NCI-H226 (cell line): ENCODE measurements at regions not wholly inside any gene's neighbourhood (a gene's known extent, or its start where the extent isn't known, plus 50 kb on each side); places are given as distances from the start of the nearest gene placed in this dataset.

Source experiments
- DNase-seq: peaks from one replicate; pipeline ENCODE4 v3.0.0-alpha.2; 2015

GRCh38 chr6:133583907-133584427 is 304.9 kb upstream of the TCF21 start:
- DNase-seq = no peak

GRCh38 chr6:133584823-133585222 is 304.1 kb upstream of the TCF21 start:
- DNase-seq = no peak

DNA sequence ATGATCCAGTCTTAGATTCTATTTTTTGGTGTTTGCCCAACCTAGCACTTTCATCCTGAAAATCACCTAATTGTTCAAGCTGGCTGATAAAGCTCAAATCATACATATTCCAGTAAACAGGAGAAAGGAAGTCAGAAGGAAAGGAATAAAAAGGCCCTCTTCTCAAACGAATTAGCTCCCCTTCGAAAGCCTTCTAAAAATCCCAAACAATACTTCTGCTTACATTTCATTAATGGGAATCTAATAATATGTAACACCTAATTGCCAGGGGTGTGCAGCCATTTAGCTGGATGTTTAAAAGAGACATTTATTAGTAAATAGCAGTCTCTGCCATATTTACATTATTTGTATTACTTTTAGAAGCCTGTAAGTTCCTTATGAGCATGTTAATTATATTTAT is 302.9 kb upstream of the TCF21 start:
- DNase-seq = no peak

GRCh38 chr6:133587546-133588160 is 301.3 kb upstream of the TCF21 start:
- peak; percentile 37 for DNase-seq

DNA sequence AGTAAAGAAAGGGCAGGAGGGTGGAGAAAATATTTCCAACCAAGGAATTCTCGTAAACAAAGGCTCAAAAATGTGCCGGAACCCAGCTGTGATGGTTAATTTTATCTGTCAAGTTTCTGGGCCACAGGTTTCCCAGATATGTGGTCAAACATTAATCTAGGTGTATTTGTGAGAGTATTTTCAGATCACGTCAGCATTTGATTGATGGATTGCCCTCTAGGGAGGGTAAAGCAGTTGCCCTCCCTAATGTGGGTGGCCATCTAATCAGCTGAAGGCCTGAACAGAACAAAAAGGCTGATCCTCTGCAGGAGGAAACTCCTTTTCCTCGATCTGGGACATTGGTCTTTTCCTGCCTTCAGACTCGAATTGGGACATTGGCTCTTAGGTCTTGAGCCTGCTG is 298.7 kb upstream of the TCF21 start:
- peak; percentile 56 for DNase-seq

DNA sequence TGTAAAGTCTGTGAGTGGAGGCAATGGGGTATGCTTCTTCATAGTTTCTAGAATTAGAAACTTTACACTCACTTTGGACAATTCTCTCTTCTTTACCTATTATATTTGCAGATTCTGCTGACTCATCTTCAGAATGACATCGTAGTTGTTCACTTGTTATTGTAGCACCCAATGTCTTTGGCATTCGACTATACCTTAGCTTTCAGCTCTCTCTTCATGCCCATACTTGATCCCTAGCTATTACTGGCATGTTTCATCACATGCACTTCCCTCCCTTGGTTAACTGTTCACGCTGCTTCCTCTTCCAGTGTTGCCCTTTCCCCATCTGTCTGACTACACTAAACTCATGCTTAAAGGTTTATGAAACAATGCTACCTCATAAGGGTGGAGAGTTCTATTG is 298.1 kb upstream of the TCF21 start:
- DNase-seq = no peak

DNA sequence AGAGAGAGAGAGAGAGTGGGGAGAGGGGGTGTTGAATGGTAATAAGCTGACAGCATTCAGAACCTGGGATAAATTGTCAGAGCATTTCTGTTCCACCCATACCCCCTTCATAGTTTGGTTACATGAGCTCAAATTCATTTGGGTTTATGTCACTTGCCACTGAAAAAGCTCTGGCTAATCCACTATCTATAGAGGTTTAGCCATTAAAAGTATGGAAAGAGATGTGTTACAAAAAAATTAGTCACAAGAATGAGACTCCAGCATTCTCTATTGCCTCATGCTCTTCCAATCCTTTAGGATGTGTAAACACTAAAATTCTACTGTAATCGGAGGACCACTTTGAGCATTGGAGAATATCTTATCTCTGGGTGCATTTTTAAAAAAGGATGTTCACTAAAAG is 297.6 kb upstream of the TCF21 start:
- DNase-seq = no peak

GRCh38 chr6:133594652-133595110 is 294.2 kb upstream of the TCF21 start:
- no peak for DNase-seq

- DNase-seq = no peak
Measured at GRCh38 chr6:133595111-133595761, 293.7 kb upstream of the TCF21 start.

DNA sequence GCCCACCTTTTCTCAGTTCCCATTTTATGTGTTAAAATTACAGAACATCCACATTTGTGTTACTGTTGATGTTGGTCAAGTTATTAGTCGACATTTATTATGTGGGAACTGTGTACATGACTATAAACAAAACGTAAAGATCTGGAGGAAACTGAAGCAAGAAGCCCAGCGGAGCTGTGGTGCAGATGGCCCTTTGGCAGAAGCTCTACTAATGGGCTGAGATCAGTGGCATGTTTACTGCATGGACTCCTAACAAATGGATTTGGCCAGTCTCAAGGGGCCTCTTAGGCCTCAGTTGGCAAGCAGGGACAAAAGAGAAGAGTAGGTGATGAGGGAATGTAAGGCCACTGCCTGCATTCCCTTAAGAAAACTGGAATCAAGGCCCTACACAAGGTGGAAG is 282.1 kb upstream of the TCF21 start:
- no peak for DNase-seq

GRCh38 chr6:133608620-133609019 is 280.3 kb upstream of the TCF21 start:
- DNase-seq = no peak

GRCh38 chr6:133609415-133610226 is 279.3 kb upstream of the TCF21 start:
- DNase-seq = peak; percentile 99

GRCh38 chr6:133610227-133610840 is 278.6 kb upstream of the TCF21 start:
- peak; percentile 68 for DNase-seq

DNA sequence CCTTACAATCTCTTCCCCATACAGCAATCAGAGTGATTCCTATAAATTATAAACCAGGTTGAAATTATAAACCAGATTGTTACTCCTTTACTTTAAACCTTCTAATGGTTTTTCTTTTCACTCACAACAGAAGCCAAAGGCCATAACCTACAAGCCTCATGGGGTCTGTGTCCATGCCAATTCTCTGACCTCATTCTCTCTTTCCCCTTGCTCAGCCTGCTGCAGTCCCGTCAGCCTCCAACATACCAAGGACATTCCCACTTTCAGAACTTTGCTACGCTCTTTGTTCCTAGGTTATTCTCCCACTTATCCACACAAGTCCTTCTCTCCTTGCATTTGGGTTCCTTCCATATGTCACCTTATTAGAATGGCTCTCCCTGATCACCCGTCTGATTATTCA is 277.9 kb upstream of the TCF21 start:
- peak; percentile 24 for DNase-seq

DNA sequence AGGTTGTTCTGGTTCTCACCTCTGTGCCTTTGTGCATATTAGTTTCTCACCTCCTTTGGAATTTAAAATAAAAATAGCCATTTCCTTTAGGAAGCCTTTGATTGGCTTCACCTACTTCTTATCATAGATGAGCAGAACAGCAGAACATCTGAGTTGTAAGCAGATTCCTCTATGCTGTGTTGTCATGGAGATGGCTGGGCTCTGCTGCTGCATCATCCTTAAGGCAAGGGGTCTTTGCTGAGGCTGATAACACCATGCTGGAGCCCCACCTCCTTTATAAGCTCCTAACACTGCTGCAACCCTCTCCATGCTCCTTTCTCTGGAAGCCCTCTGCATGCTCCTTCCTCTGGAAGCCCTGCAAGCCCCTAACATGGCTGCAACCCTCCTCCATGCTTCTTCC is 276.5 kb upstream of the TCF21 start:
- no peak for DNase-seq

- DNase-seq = no peak
Measured at GRCh38 chr6:133613211-133613610, 275.7 kb upstream of the TCF21 start.

GRCh38 chr6:133621751-133622150 is 267.2 kb upstream of the TCF21 start:
- DNase-seq = peak; percentile 48

- peak; percentile 28 for DNase-seq
Measured at GRCh38 chr6:133623065-133623464, 265.8 kb upstream of the TCF21 start.

DNA sequence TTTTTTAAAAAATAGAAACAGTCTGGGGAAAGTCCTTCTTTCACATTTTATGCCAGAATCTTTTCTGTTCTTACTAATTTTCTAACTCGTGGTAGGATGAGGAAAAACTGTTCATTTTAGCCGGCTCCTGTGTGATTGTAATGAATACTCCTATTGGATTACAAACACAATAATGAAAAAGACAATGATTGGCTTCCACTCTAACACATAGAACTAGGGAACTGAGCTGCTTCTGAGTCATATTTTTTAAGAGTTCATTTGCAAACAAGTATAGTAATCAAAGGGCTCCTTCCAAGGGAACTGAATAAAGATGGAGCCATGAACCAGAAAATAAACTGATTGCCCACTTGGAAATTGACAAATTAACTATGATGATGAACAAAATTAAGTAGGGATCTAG is 265.3 kb upstream of the TCF21 start:
- no peak for DNase-seq

DNA sequence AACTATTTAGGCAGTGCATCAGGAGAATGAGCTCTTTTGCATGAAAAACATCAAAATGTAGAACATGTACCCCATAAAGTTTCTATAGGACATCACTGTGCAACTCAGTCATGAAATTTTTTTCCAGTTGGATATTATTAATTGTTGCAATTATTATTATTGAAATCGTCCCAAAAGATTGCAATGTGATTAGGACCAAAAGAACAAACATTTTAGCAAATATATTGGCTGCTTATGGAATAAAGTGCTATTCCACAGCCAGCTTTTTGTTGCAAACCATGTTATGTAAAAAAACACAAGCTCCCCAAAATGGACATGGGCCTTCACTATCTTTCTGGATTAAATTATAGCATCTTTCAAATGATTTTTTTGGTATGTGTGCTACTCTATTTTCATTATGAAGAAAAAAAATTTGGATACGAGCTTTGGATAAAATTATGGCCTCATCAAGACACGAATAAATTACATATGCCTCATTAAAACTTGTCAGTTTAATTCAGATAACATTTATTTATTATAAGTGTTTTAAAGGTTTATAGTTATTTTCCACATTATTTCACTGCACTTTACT is 262.7 kb upstream of the TCF21 start:
- DNase-seq = no peak

GRCh38 chr6:133629970-133630369 is 258.9 kb upstream of the TCF21 start:
- DNase-seq = no peak

DNA sequence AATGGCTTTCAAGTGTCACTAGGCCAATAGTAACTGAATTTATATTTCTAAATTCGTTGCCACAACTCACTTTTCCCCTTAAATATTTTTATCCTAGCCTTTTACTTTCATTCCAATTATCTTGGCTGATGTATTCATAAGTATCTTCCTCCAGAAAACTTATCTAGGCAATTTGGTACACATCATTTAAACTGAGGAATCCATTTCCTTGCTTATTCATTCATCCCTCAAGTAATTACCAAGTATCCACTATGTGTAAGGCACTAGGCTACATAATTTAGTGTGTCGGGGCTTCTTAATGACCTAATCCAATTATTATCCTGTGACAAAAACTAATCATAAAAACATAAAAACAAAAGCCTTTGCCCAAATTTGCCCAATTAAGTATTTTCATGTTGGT is 258.3 kb upstream of the TCF21 start:
- DNase-seq = no peak

DNA sequence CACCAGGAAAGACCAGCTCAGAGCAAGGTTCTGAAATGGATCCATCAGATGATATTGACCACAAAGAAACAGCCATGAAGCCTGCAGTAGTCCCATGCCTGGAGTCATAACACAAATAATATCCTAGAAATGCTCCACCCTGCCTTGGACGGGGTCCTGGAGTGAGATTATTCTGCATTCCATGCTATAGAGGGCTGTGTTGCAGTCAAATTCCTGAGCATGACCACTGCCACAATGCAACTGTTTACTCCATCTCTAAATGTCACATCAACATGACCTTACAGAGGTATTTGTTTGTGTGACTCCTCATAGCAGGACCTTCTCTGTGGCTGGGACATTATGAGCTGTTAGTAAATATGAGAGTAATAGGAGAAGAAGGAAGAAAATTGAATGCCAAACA is 257.5 kb upstream of the TCF21 start:
- DNase-seq = peak; percentile 58
